GM21360 (cell line): ENCODE measurements at regions not wholly inside any gene's neighbourhood (a gene's known extent, or its start where the extent isn't known, plus 50 kb on each side); places are given as distances from the start of the nearest gene placed in this dataset.
"Not testable (repeated sequence)": the region's sequence is repeated elsewhere in the genome, so short reads cannot be mapped to it uniquely, and the experiment has no call there.

ENCODE experiments used
- ATAC-seq: cut with Tn5 transposase; IDR thresholded peaks from one replicate; pipeline ENCODE4 v1.9.1; 2021; ENCODE audit warnings: mild to moderate bottlenecking, moderate library complexity; ENCODE audit not compliant: unreplicated experiment

DNA sequence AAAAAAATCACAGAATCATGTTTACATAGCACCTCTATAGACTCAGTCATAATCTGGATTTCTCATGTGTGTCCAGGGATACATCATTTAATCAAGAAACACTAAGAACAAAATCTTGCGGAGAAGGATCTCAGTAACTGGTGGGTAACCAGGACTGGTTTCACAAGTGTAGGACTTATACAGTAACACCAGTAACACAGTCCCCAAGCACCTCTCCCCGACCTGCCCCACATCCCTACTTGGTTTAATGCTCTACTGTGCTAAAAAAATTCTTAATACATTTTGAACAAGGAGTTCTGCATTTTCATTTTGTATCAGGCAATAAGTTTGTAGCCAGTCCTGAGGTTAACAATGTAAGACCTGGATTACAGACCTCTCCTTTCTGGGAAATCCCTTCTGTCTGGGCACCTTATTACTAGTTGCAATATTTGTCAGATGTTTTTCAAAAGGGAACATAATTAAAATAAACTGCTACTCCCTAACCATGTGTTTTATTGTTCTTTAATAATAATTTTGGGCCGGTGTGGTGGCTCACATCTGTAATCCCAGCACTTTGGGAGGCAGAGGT is 57.6 kb upstream of the BBX start:
- ATAC-seq = no peak

DNA sequence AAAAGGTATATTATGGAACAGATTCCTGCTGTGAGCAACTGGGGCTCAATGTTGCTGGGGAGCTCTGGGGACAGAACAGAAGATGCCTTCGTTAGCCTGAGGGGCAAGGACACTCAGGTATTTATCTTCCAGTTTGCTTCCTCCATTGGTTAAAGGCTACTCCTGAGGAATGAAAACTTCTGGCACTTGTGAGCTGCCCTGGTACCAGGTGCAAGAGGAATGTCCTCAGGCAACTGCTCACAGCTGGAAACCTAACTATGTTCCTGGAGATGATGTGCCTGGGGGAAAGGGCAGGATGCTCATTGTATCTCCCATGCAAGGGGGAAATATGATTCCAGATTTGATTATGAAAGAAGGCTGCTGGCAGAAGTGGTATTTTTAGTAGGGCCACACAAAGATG is 54.0 kb upstream of the BBX start:
- no peak for ATAC-seq

DNA sequence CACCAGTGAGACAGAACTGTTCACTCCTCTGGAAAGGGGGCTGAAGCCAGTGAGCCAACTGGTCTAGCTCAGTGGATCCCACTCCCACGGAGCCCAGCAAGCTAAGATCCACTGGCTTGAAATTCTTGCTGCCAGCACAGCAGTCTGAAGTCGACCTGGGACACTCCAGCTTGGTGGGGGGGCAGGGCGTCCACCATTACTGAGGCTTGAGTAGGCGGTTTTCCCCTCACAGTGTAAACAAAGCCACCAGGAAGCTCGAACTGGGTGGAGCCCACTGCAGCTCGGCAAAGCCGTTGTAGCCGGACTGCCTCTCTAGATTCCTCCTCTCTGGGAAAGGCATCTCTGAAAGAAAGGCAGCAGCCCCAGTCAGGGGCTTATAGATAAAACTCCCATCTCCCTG is 52.3 kb upstream of the BBX start:
- not testable (repeated sequence) for ATAC-seq
